ENCODE measurements at regions not wholly inside any gene's neighbourhood (a gene's known extent, or its start where the extent isn't known, plus 50 kb on each side); places are given as distances from the start of the nearest gene placed in this dataset.

GRCh38 chr5:2681476-2681875, 70.0 kb downstream of the IRX2 start:
- H3K36me3 ChIP-seq (ENCODE audit: insufficient read depth): no peaks in the 10 kb centered on the region; the same call in 1 of the 2 replicates
- ATAC-seq (no peak), DNase-seq (ENCODE audit: low spot score) (no peak)
- no peak overlapping the region for H3K4me3 Mint-ChIP-seq
- H3K27ac Mint-ChIP-seq: no peak overlapping the region
- TF ChIP-seq STAT1 (IDR thresholded peaks at IDR 0.05; ENCODE audit: unreplicated experiment): no peak
- TF ChIP-seq EZH2 (IDR thresholded peaks at IDR 0.05; ENCODE audit: low read depth, unreplicated experiment): no peak
- no peak for TF ChIP-seq EZH2phosphoT487 (IDR thresholded peaks at IDR 0.05; ENCODE audit: unreplicated experiment)
- no peak for TF ChIP-seq POLR2AphosphoS5 (IDR thresholded peaks at IDR 0.05; ENCODE audit: low read depth)
- no peak for TF ChIP-seq ZNF331 (CRISPR knock-in tag; IDR thresholded peaks at IDR 0.05; ENCODE audit: low read depth)
- TF ChIP-seq CREB1 (CRISPR knock-in tag; IDR thresholded peaks at IDR 0.05; ENCODE audit: low read depth): no peak
- TF ChIP-seq, protein P1, sequence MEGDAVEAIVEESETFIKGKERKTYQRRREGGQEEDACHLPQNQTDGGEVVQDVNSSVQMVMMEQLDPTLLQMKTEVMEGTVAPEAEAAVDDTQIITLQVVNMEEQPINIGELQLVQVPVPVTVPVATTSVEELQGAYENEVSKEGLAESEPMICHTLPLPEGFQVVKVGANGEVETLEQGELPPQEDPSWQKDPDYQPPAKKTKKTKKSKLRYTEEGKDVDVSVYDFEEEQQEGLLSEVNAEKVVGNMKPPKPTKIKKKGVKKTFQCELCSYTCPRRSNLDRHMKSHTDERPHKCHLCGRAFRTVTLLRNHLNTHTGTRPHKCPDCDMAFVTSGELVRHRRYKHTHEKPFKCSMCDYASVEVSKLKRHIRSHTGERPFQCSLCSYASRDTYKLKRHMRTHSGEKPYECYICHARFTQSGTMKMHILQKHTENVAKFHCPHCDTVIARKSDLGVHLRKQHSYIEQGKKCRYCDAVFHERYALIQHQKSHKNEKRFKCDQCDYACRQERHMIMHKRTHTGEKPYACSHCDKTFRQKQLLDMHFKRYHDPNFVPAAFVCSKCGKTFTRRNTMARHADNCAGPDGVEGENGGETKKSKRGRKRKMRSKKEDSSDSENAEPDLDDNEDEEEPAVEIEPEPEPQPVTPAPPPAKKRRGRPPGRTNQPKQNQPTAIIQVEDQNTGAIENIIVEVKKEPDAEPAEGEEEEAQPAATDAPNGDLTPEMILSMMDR (conservative IDR thresholded peaks at IDR 0.05; ENCODE audit: low read depth in 2 of 2): no peak
- no peak for TF ChIP-seq NANOG (IDR thresholded peaks at IDR 0.05; ENCODE audit: borderline replicate concordance)
- TF ChIP-seq JUNB (IDR thresholded peaks at IDR 0.05; ENCODE audit: unreplicated experiment): no peak
- TF ChIP-seq ZNF462 (CRISPR knock-in tag; IDR thresholded peaks at IDR 0.05): no peak
- TF ChIP-seq ETS1 (IDR thresholded peaks at IDR 0.05): no peak
- TF ChIP-seq ZNF114 (CRISPR knock-in tag; IDR thresholded peaks at IDR 0.05): no peak
- TF ChIP-seq, protein P2, sequence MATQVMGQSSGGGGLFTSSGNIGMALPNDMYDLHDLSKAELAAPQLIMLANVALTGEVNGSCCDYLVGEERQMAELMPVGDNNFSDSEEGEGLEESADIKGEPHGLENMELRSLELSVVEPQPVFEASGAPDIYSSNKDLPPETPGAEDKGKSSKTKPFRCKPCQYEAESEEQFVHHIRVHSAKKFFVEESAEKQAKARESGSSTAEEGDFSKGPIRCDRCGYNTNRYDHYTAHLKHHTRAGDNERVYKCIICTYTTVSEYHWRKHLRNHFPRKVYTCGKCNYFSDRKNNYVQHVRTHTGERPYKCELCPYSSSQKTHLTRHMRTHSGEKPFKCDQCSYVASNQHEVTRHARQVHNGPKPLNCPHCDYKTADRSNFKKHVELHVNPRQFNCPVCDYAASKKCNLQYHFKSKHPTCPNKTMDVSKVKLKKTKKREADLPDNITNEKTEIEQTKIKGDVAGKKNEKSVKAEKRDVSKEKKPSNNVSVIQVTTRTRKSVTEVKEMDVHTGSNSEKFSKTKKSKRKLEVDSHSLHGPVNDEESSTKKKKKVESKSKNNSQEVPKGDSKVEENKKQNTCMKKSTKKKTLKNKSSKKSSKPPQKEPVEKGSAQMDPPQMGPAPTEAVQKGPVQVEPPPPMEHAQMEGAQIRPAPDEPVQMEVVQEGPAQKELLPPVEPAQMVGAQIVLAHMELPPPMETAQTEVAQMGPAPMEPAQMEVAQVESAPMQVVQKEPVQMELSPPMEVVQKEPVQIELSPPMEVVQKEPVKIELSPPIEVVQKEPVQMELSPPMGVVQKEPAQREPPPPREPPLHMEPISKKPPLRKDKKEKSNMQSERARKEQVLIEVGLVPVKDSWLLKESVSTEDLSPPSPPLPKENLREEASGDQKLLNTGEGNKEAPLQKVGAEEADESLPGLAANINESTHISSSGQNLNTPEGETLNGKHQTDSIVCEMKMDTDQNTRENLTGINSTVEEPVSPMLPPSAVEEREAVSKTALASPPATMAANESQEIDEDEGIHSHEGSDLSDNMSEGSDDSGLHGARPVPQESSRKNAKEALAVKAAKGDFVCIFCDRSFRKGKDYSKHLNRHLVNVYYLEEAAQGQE (IDR thresholded peaks at IDR 0.05; ENCODE audit: unreplicated experiment): no peak
- H3K27ac ChIP-seq (ENCODE audit: low read depth): no peak overlapping the region
- 0 out of 2 replicates have a peak, but pooled peaks cover 4% of the 10 kb centered on the region for H3K9me2 ChIP-seq (ENCODE audit: insufficient read depth)
- H3K4me3 ChIP-seq: no peak overlapping the region
- H3F3A ChIP-seq (replicated peaks; ENCODE audit: low read depth): no peaks in the 10 kb centered on the region
- H2AFZ ChIP-seq: no peak overlapping the region
- H3K4me2 ChIP-seq: no peak overlapping the region
- no peaks in the 10 kb centered on the region for H3K4me1 ChIP-seq (ENCODE audit: insufficient read depth)
- H3K4me1 Mint-ChIP-seq: peaks cover 4% of the 10 kb centered on the region; the same call in 1 of the 3 replicates
- no peaks in the 10 kb centered on the region for H3K27me3 ChIP-seq (ENCODE audit: insufficient read depth)
- H4K20me1 ChIP-seq (replicated peaks; ENCODE audit: insufficient read depth): no peaks in the 10 kb centered on the region
- no peaks in the 10 kb centered on the region for H3K79me2 ChIP-seq (replicated peaks; ENCODE audit: insufficient read depth)
- peaks cover 1% of the 10 kb centered on the region for H3K9me3 Mint-ChIP-seq
- H3K36me3 Mint-ChIP-seq (ENCODE audit: low read depth): peaks cover under 1% of the 10 kb centered on the region; the same call in 1 of the 3 replicates
- H3K27me3 Mint-ChIP-seq (ENCODE audit: insufficient read depth, low read depth, poor library complexity): no peaks in the 10 kb centered on the region

All from GM23338 (cell line).